SK-N-MC (cell line): ENCODE measurements at regions not wholly inside any gene's neighbourhood (a gene's known extent, or its start where the extent isn't known, plus 50 kb on each side); places are given as distances from the start of the nearest gene placed in this dataset.
"Not testable (repeated sequence)": the region's sequence is repeated elsewhere in the genome, so short reads cannot be mapped to it uniquely, and the experiment has no call there.

Experiments
- DNase-seq: peaks from one replicate; pipeline ENCODE4 v3.0.0-alpha.2; 2011; ENCODE audit warnings: low read depth, low spot score
- H3K27ac ChIP-seq: fragments of 200-600 bp; sonication (generic); 2 replicates; pipeline ENCODE4 v1.5.1; 2016; ENCODE audit warnings: mixed run types
- H3K36me3 ChIP-seq: fragments of 200-600 bp; sonication (generic); 2 replicates; pipeline ENCODE4 v1.6.1; 2017; ENCODE audit warnings: antibody characterized with exemption, low read length, mixed read lengths; ENCODE audit not compliant: insufficient read depth
- H3K4me3 ChIP-seq: fragments of 200-600 bp; sonication (generic); 2 replicates; pipeline ENCODE4 v1.5.1; 2016
- H3K9ac ChIP-seq: fragments of 200-600 bp; sonication (generic); 2 replicates; pipeline ENCODE4 v1.8.0; 2017; ENCODE audit warnings: mixed run types, mixed read lengths; ENCODE audit not compliant: insufficient read length
- H3K9me3 ChIP-seq: fragments of 200-600 bp; sonication (generic); 2 replicates; pipeline ENCODE4 v1.6.1; 2017; ENCODE audit warnings: low read depth, mild to moderate bottlenecking, antibody characterized with exemption, low read length, moderate library complexity, mixed read lengths
- EZH2 ChIP-seq: fragments of 200-600 bp; sonication (generic); IDR thresholded peaks from one replicate; pipeline ENCODE4 v1.6.1; 2017; ENCODE audit warnings: antibody characterized with exemption
- FOXP2 ChIP-seq: optimal IDR thresholded peaks from 2 replicates; pipeline ENCODE3; 2011; ENCODE audit warnings: mild to moderate bottlenecking, moderate library complexity; ENCODE audit not compliant: insufficient read depth; ENCODE audit errors: extremely low read length, control extremely low read depth
- POLR2AphosphoS5 ChIP-seq: IDR thresholded peaks from 2 replicates; pipeline ENCODE4 v1.6.1; 2012; ENCODE audit warnings: mild to moderate bottlenecking, low read depth, low read length, borderline replicate concordance

DNA sequence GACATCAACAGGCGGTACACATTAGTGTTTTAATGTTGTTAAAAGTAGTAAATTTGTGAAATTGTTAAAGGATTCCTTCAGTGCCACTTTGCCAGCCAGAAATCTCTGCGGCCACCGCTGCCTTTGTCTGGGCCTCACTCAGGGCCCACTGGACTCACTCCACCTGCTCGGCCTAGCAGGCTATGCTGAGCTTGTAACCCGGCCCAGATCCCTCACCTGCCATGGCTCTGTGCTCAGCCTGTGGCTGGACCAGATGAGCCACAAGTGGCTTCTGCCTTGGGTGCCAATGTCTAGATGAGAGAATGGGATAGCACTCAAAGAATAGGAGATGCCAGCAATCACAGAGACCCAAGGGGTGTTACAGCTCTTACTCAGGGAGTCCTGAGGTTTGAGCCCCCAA is 1228.0 kb downstream of the DIAPH3 start:
- Histone ChIP-seq H3K4me3 (no peak overlapping the region), H3K9ac (no peak overlapping the region), H3K27ac (no peak overlapping the region), H3K36me3 (no peaks in the 10 kb centered on the region), H3K9me3 (0 out of 2 replicates have a peak, but pooled peaks cover 3% of the 10 kb centered on the region)
- no peak for DNase-seq
- TF ChIP-seq EZH2 (no peak), POLR2AphosphoS5 (no peak), FOXP2 (no peak)

DNA sequence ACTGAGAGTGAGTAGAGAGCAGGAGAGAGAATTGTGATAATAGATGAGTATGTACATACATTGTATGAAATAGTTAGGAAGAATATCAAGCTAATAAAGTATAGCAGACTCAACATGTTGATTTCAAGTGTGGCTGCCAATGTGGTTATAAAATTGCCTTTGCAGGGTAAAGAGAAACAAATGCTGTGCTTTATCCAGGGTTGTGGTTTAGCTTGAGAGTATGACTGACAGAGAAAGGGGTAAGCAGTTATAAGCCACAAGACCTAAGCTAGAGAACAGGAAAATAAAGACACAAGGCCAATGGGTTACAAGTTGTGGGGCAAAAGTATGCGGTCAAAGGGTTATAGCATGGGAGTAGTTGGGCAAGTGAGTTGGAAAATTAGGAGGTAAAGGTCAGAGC is 1217.5 kb downstream of the DIAPH3 start:
- no peak for TF ChIP-seq EZH2
- no peak for TF ChIP-seq FOXP2
- TF ChIP-seq POLR2AphosphoS5: no peak
- no peak for DNase-seq
- Histone ChIP-seq H3K27ac (no peak overlapping the region), H3K9ac (no peak overlapping the region), H3K36me3 (no peaks in the 10 kb centered on the region), H3K4me3 (no peak overlapping the region), H3K9me3 (no peaks in the 10 kb centered on the region; the same call in 1 of the 2 replicates)

DNA sequence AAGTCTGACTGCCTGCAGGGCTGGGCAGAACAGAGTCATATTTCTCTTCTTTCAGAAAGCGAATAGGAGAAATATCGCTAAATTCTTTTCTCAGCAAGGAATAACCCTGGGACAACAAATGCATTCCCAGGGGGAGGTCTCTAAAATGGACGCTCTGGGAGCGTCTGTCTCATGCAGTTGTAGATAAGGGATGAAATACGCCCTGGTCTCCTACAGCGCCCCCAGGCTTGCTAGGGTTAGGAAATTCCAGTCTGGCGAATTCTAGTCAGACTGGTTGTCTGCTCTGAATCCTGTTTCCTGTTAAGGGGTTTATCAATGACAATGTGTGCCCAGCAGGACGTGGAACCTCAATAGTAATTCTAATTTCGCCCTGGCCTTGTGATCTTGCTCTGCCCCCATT is 1214.1 kb downstream of the DIAPH3 start:
- TF ChIP-seq FOXP2: no peak
- TF ChIP-seq POLR2AphosphoS5: no peak
- TF ChIP-seq EZH2: no peak
- H3K27ac ChIP-seq: no peak overlapping the region
- H3K4me3 ChIP-seq: no peak overlapping the region
- H3K9me3 ChIP-seq: no peaks in the 10 kb centered on the region; the same call in 1 of the 2 replicates
- no peak for DNase-seq
- H3K9ac ChIP-seq: no peak overlapping the region
- no peaks in the 10 kb centered on the region for H3K36me3 ChIP-seq

GRCh38 chr13:58950911-58951310 is 1212.8 kb downstream of the DIAPH3 start:
- H3K36me3 ChIP-seq: no peaks in the 10 kb centered on the region
- no peak for DNase-seq
- H3K4me3 ChIP-seq: no peak overlapping the region
- no peaks in the 10 kb centered on the region; the same call in 1 of the 2 replicates for H3K9me3 ChIP-seq
- TF ChIP-seq POLR2AphosphoS5 (no peak), EZH2 (no peak), FOXP2 (no peak)
- no peak overlapping the region for H3K9ac ChIP-seq
- no peak overlapping the region for H3K27ac ChIP-seq

DNA sequence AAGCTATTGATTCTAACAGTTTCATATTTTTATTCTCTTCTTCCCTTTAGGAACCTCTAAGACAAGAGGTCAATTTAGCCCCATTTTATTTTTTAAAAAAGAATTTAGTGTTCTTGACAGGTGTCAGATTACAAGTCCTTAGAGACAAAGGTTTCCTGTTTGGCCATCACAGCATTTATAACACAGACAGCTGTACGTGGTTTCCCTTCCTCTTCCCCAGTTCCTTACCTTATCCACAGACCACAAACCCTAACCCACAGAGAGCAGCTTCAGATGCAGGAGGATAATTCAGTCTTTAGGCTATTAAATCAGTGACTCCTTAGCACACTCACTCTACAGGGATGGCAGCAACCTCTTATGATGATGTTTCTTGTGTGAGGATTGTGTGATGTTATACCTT is 1210.1 kb downstream of the DIAPH3 start:
- Histone ChIP-seq H3K36me3 (no peaks in the 10 kb centered on the region), H3K9ac (no peak overlapping the region), H3K4me3 (no peak overlapping the region), H3K27ac (no peak overlapping the region), H3K9me3 (no peaks in the 10 kb centered on the region; the same call in 1 of the 2 replicates)
- DNase-seq: no peak
- TF ChIP-seq POLR2AphosphoS5 (no peak), EZH2 (no peak), FOXP2 (no peak)

DNA sequence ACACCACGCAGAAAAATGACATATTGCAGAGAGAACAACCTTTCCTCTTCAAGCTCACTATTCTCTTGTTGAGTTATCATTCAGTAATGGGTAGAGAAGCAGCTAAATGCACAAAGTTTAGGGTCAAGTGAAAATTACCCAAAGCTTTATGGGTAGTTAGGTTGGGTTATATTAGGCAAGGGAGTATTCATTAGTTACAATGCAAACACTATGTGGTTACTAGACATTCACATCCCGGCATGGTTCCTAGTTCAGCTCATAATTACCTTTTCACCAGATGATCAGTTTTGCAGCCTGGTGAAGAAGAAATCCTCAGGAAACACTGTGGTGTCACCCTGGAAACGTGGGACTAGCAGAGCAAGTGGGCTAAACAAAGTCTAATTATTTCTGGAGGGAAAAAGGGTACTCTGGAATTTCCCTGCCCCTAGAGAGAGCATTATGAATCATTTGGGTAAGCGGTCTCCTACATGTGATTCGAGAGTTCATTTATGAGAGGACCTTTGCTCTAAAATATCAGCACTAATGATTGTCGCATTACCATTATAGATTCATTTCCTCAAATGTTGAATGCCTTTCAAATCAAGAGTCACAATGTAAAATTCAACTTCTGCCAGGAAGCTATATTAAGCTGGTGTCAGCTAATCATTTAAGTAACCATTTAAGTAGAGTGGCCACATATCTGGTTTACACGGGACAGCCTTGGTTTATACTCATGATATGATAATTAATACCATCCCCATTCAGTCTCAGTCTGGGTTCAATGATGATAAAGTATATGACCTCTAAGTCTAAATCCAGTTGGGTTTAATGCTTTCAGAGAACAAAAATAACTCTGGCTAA is 1208.0 kb downstream of the DIAPH3 start:
- DNase-seq: no peak
- no peaks in the 10 kb centered on the region for H3K9me3 ChIP-seq
- no peak overlapping the region for H3K9ac ChIP-seq
- H3K4me3 ChIP-seq: no peak overlapping the region
- H3K27ac ChIP-seq: no peak overlapping the region
- H3K36me3 ChIP-seq: no peaks in the 10 kb centered on the region
- no peak for TF ChIP-seq FOXP2
- TF ChIP-seq POLR2AphosphoS5: no peak
- TF ChIP-seq EZH2: no peak

DNA sequence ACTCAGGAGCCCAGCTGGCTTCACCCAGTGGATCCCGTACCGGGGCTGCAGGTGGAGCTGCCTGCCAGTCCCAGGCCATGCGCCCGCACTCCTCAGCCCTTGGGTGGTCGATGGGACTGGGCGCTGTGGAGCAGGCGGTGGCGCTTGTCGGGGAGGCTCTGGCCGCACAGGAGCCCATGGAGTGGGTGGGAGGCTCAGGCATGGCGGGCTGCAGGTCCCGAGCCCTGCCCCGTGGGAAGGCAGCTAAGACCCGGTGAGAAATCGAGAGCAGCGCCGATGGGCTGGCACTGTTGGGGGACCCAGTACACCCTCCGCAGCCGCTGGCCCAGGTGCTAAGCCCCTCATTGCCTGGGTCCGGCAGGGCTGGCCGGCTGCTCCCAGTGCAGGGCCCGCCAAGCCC is 1205.6 kb downstream of the DIAPH3 start:
- not testable (repeated sequence) for H3K27ac ChIP-seq, H3K9me3 ChIP-seq, H3K4me3 ChIP-seq, H3K36me3 ChIP-seq, H3K9ac ChIP-seq, DNase-seq

DNA sequence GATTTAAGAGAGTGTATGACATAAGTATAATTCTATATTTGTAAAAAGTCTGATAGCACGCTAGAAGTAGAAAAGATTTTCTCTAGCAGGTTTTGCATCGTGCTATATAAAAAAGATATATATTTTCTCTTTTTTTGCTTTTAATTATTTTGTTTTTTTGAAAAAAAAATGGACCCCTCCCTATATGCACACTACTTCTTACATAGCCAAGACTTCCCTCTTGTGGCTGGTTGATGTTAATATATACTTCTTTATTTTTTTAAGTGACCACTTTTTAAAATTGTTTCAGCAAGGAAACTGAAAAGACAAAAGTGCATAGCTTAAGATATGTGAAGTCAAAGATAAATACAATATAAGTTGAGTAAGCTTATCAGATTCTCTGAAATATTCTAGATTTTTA is 1202.8 kb downstream of the DIAPH3 start:
- H3K27ac ChIP-seq: no peak overlapping the region
- no peak overlapping the region for H3K4me3 ChIP-seq
- no peaks in the 10 kb centered on the region for H3K36me3 ChIP-seq
- peak; percentile 22 for DNase-seq
- no peak overlapping the region for H3K9ac ChIP-seq
- no peak for TF ChIP-seq FOXP2
- no peaks in the 10 kb centered on the region for H3K9me3 ChIP-seq

- Histone ChIP-seq H3K27ac (no peak overlapping the region), H3K36me3 (no peaks in the 10 kb centered on the region), H3K9me3 (no peaks in the 10 kb centered on the region; the same call in 1 of the 2 replicates), H3K4me3 (no peak overlapping the region), H3K9ac (no peak overlapping the region)
- DNase-seq: no peak
- no peak for TF ChIP-seq FOXP2
Observed at GRCh38 chr13:58963321-58963720, 1200.4 kb downstream of the DIAPH3 start.
